ENCODE measurements at regions not wholly inside any gene's neighbourhood (a gene's known extent, or its start where the extent isn't known, plus 50 kb on each side); places are given as distances from the start of the nearest gene placed in this dataset.

GRCh38 chr5:6806668-6807067, 93.4 kb downstream of the TENT4A start:
- Histone ChIP-seq H3K9me3 (ENCODE audit: control insufficient read depth, low read depth, low read length) (no peaks in the 10 kb centered on the region), H3K4me1 (ENCODE audit: control insufficient read depth, insufficient read depth, low read length) (no peaks in the 10 kb centered on the region), H3K27me3 (ENCODE audit: control insufficient read depth, insufficient read depth, low read length) (no peaks in the 10 kb centered on the region), H3K36me3 (ENCODE audit: control insufficient read depth, insufficient read depth, low read length) (no peaks in the 10 kb centered on the region), H3K4me3 (ENCODE audit: low read length) (no peak overlapping the region), H3K27ac (ENCODE audit: low read length) (no peak overlapping the region)
- WGBS (ENCODE audit: insufficient coverage, low lambda C conversion rate), result 70% methylated on average over 2 of the region's 2 CpGs
- DNase-seq, result no peak

- Histone ChIP-seq H3K27me3 (ENCODE audit: control insufficient read depth, insufficient read depth, low read length) (no peaks in the 10 kb centered on the region), H3K4me1 (ENCODE audit: control insufficient read depth, insufficient read depth, low read length) (no peaks in the 10 kb centered on the region), H3K27ac (ENCODE audit: low read length) (no peak overlapping the region), H3K4me3 (ENCODE audit: low read length) (no peak overlapping the region), H3K9me3 (ENCODE audit: control insufficient read depth, low read depth, low read length) (no peaks in the 10 kb centered on the region), H3K36me3 (ENCODE audit: control insufficient read depth, insufficient read depth, low read length) (no peaks in the 10 kb centered on the region)
- no peak for DNase-seq
- no CpG with 5 or more reads among the region's 7 CpGs for WGBS (ENCODE audit: insufficient coverage, low lambda C conversion rate)
These were observed 95.2 kb downstream of the TENT4A start for GRCh38 chr5:6808462-6808861.

- Histone ChIP-seq H3K4me3 (ENCODE audit: low read length) (no peak overlapping the region), H3K27me3 (ENCODE audit: control insufficient read depth, insufficient read depth, low read length) (no peaks in the 10 kb centered on the region), H3K27ac (ENCODE audit: low read length) (no peak overlapping the region), H3K36me3 (ENCODE audit: control insufficient read depth, insufficient read depth, low read length) (no peaks in the 10 kb centered on the region), H3K4me1 (ENCODE audit: control insufficient read depth, insufficient read depth, low read length) (no peaks in the 10 kb centered on the region), H3K9me3 (ENCODE audit: control insufficient read depth, low read depth, low read length) (no peaks in the 10 kb centered on the region)
- 75% methylated on average over 3 of the region's 8 CpGs for WGBS (ENCODE audit: insufficient coverage, low lambda C conversion rate)
- DNase-seq, result no peak
These were observed 97.6 kb downstream of the TENT4A start for GRCh38 chr5:6810641-6811405.

- 78% methylated on average over 1 of the region's 4 CpGs for WGBS (ENCODE audit: insufficient coverage, low lambda C conversion rate)
- no peaks in the 10 kb centered on the region for H3K36me3 ChIP-seq (ENCODE audit: control insufficient read depth, insufficient read depth, low read length)
- DNase-seq, result no peak
- H3K4me3 ChIP-seq (ENCODE audit: low read length), result no peak overlapping the region
- no peak overlapping the region for H3K27ac ChIP-seq (ENCODE audit: low read length)
- no peaks in the 10 kb centered on the region for H3K9me3 ChIP-seq (ENCODE audit: control insufficient read depth, low read depth, low read length)
- no peaks in the 10 kb centered on the region for H3K4me1 ChIP-seq (ENCODE audit: control insufficient read depth, insufficient read depth, low read length)
- H3K27me3 ChIP-seq (ENCODE audit: control insufficient read depth, insufficient read depth, low read length), result no peaks in the 10 kb centered on the region
These were observed 98.9 kb downstream of the TENT4A start for GRCh38 chr5:6812091-6812490.

GRCh38 chr5:6812800-6813731, 99.8 kb downstream of the TENT4A start:
- Histone ChIP-seq H3K36me3 (ENCODE audit: control insufficient read depth, insufficient read depth, low read length) (no peaks in the 10 kb centered on the region), H3K4me1 (ENCODE audit: control insufficient read depth, insufficient read depth, low read length) (no peaks in the 10 kb centered on the region), H3K9me3 (ENCODE audit: control insufficient read depth, low read depth, low read length) (no peaks in the 10 kb centered on the region), H3K4me3 (ENCODE audit: low read length) (no peak overlapping the region), H3K27ac (ENCODE audit: low read length) (no peak overlapping the region), H3K27me3 (ENCODE audit: control insufficient read depth, insufficient read depth, low read length) (no peaks in the 10 kb centered on the region)
- 80% methylated on average over 1 of the region's 8 CpGs for WGBS (ENCODE audit: insufficient coverage, low lambda C conversion rate)
- peak in 1 of 2 donors; percentile 13 for DNase-seq

GRCh38 chr5:6814816-6815215, 101.6 kb downstream of the TENT4A start:
- Histone ChIP-seq H3K4me1 (ENCODE audit: control insufficient read depth, insufficient read depth, low read length) (no peaks in the 10 kb centered on the region), H3K9me3 (ENCODE audit: control insufficient read depth, low read depth, low read length) (no peaks in the 10 kb centered on the region), H3K27me3 (ENCODE audit: control insufficient read depth, insufficient read depth, low read length) (peaks cover 16% of the 10 kb centered on the region), H3K36me3 (ENCODE audit: control insufficient read depth, insufficient read depth, low read length) (no peaks in the 10 kb centered on the region), H3K27ac (ENCODE audit: low read length) (no peak overlapping the region), H3K4me3 (ENCODE audit: low read length) (no peak overlapping the region)
- WGBS (ENCODE audit: insufficient coverage, low lambda C conversion rate), result no CpG with 5 or more reads among the region's 5 CpGs
- DNase-seq, result no peak

GRCh38 chr5:6818594-6819511, 105.6 kb downstream of the TENT4A start:
- Histone ChIP-seq H3K27me3 (ENCODE audit: control insufficient read depth, insufficient read depth, low read length) (peaks cover 20% of the 10 kb centered on the region), H3K4me1 (ENCODE audit: control insufficient read depth, insufficient read depth, low read length) (no peaks in the 10 kb centered on the region), H3K9me3 (ENCODE audit: control insufficient read depth, low read depth, low read length) (peaks cover 2% of the 10 kb centered on the region), H3K4me3 (ENCODE audit: low read length) (no peak overlapping the region), H3K36me3 (ENCODE audit: control insufficient read depth, insufficient read depth, low read length) (no peaks in the 10 kb centered on the region), H3K27ac (ENCODE audit: low read length) (no peak overlapping the region)
- 62% methylated on average over 5 of the region's 14 CpGs for WGBS (ENCODE audit: insufficient coverage, low lambda C conversion rate)
- no peak for DNase-seq

GRCh38 chr5:6819521-6819920, 106.3 kb downstream of the TENT4A start:
- H3K27ac ChIP-seq (ENCODE audit: low read length), result no peak overlapping the region
- no CpG with 5 or more reads among the region's 6 CpGs for WGBS (ENCODE audit: insufficient coverage, low lambda C conversion rate)

GRCh38 chr5:6820851-6821479, 107.7 kb downstream of the TENT4A start:
- no peak overlapping the region for H3K4me3 ChIP-seq (ENCODE audit: low read length)
- DNase-seq, result peak; percentile 12 to 22
- H3K36me3 ChIP-seq (ENCODE audit: control insufficient read depth, insufficient read depth, low read length), result no peaks in the 10 kb centered on the region
- H3K27me3 ChIP-seq (ENCODE audit: control insufficient read depth, insufficient read depth, low read length), result peaks cover 20% of the 10 kb centered on the region
- H3K27ac ChIP-seq (ENCODE audit: low read length), result no peak overlapping the region
- H3K4me1 ChIP-seq (ENCODE audit: control insufficient read depth, insufficient read depth, low read length), result no peaks in the 10 kb centered on the region
- WGBS (ENCODE audit: insufficient coverage, low lambda C conversion rate), result 31% methylated on average over 3 of the region's 12 CpGs
- H3K9me3 ChIP-seq (ENCODE audit: control insufficient read depth, low read depth, low read length), result peaks cover 2% of the 10 kb centered on the region

More at GRCh38 chr5:6819521-6819920, 106.3 kb downstream of the TENT4A start:
- no peaks in the 10 kb centered on the region for H3K36me3 ChIP-seq (ENCODE audit: control insufficient read depth, insufficient read depth, low read length)
- no peaks in the 10 kb centered on the region for H3K4me1 ChIP-seq (ENCODE audit: control insufficient read depth, insufficient read depth, low read length)
- DNase-seq, result no peak
- H3K4me3 ChIP-seq (ENCODE audit: low read length), result no peak overlapping the region
- H3K27me3 ChIP-seq (ENCODE audit: control insufficient read depth, insufficient read depth, low read length), result peaks cover 20% of the 10 kb centered on the region
- peaks cover 2% of the 10 kb centered on the region for H3K9me3 ChIP-seq (ENCODE audit: control insufficient read depth, low read depth, low read length)
